Midbrain (tissue), 1 donor: ENCODE measurements at regions not wholly inside any gene's neighbourhood (a gene's known extent, or its start where the extent isn't known, plus 50 kb on each side); places are given as distances from the start of the nearest gene placed in this dataset.
"Not testable (repeated sequence)": the region's sequence is repeated elsewhere in the genome, so short reads cannot be mapped to it uniquely, and the experiment has no call there.

Source experiments
- DNase-seq: peaks from one replicate; lab custom pipeline; 2025; lab: John Stamatoyannopoulos, UW

DNA sequence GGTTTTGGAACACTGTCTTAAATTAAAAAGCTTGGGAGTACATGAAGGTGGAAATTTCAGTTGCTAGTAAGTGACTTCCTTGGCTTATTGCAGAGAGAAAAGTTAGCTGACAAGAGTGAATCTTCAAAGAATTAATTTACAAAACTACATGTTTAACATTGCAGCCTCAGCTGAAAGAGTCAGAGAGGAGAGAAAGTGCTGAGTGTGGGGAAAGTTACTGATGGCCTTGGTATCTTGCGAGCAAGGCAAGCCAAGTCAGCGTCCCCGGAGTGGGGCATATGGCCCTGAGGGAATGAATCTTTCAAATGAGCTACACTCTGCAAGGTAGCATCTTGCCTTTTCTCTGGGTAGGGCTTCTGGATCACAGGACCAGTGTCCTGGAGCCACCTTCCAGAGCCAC, 131.3 kb downstream of the LPIN1 start:
- no peak for DNase-seq

DNA sequence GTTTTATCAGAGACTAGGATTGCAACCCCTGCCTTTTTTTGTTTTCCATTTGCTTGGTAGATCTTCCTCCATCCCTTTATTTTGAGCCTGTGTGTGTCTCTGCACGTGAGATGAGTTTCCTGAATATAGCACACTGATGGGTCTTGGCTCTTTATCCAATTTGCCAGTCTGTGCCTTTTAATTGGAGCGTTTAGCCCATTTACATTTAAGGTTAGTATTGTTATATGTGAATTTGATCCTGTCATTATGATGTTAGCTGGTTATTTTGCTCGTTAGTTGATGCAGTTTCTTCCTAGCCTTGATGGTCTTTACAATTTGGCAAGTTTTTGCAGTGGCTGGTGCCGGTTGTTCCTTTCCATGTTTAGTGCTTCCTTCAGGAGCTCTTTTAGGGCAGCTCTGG, 138.8 kb downstream of the LPIN1 start:
- DNase-seq, result not testable (repeated sequence)

DNA sequence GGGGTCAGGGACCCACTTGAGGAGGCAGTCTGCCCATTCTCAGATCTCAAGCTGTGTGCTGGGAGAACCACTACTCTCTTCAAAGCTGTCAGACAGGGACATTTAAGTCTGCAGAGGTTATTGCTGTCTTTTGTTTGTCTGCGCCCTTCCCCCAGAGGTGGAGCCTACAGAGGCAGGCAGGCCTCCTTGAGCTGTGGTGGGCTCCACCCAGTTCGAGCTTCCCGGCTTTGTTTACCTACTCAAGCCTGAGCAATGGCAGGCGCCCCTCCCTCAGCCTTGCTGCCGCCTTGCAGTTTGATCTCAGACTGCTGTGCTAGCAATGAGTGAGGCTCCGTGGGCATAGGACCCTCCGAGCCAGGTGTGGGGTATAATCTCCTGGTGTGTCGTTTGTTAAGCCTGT, 140.5 kb downstream of the LPIN1 start:
- DNase-seq, result not testable (repeated sequence)

DNA sequence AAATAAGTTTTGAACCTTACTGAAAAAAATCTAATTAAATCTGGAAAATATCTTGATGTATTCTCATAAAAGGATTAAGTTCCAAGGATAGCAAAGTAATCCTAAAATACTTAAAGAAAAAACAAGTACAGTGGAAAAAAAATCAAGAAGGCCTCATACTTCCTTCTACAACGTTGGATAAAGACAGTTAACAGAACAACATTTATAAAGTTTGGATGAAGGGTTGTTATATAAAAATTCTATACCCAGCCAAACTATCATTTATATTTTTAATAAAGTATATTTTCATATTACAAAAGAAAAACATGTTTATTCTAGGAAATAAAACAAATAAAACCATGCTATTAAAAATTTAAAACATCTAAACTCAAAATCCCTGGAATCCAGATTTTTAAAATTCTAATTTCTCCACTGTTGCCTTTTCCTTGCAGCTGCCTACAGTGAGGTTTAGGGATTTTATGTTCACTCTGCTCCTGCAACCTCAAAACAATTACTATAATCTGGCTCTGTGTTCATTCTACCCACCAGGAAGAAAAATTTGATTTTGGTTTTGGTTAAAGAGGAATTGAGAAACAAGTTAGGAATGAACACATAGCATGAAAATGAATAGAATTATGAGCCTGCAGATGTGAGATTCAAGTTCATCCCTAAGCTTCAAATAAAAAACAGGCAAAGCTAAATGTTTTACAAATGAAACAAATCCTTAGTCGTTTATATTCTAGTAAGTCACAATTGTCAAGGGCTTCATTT, 142.8 kb downstream of the LPIN1 start:
- no peak for DNase-seq

DNA sequence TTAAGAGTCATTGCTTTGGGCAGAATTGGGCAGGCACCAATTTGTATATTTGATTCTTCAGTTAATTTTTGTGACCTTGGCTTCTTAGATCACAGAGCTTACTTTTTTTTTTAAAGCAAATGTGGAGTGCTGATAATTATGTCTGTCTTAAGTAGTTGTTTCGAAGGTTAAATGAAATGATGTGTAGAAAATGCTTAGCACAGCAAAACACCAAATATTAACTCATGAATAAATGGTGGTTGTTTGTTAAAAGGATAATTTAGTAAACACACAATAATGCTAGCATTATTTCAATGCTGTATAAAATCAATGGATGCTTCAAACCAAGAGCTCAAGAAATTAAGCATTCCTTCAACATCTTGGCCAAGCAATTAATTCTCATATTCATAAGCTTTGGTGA, 143.4 kb downstream of the LPIN1 start:
- no peak for DNase-seq

DNA sequence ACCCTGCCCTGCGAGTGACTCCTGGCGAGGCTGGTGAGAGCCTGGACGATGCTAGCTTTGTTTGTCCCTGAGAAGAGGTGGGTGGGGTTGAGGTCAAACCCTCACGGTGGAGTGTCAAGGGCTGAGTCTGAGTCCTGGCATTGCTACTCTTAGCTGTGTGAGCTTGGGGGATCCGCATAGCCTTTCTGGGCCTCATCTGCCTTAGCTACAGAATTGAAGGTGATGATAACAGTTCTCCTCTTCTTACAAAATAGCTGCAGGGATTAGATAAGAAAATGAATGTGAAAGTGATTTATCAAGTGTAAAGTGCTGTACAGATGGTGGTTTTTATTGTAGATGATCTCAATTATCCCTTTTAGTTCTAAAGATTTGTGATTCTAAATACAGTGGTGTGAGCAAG, 144.6 kb downstream of the LPIN1 start:
- no peak for DNase-seq

DNA sequence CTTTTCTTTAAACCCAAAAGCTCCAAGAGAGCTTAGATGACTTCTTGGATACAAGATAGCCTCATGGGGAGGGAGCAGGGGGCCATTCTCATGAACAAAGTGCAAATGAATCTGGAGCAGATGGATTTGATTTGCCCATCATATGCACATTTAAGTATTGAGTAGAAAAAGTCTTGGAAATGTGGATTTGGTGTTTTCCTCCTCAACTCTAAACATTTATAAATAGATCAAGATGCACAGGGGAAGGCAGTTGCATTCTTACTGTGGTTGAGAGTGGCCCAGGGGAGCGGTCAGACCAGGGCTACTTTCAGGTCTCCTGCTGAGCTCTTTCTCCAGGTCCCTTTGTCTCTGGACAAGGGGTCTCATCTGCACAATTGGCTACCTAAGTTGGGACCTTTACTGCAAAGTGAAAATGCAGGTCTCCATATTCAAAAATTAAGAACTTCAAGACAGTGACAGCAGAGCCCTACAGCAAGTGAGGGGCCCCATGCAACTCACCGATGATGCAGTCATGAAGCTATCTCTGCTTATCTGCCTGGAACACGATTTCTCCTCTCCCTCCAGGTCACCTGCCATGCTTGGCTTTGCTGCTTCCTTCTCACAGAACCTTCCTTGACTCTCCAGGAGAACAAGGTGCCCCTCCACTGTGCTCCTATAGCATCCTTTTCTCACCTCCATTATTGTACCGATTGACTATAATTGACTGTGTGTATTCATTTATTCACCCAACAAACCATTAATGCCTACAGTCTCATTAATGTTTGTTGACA, 145.4 kb downstream of the LPIN1 start:
- no peak for DNase-seq

DNA sequence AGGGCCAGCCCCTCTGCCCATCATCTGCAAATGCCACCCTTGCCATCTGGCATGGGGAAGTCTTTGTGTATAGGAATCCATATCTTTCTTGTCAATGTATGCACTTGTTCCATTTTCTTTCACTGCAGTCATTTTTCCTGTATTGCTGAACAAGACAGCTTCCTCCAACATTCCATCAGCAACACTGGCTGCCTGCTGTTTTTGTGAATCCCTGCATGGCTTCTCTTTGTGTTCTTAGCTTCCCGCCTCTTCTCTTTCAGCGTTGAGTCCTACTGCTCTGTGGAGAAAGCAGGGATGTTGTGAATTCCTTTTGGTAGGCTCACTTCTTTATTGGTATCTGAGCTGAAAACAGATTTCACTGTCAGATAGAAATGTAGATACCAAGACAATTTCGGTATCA, 150.0 kb downstream of the LPIN1 start:
- no peak for DNase-seq

DNA sequence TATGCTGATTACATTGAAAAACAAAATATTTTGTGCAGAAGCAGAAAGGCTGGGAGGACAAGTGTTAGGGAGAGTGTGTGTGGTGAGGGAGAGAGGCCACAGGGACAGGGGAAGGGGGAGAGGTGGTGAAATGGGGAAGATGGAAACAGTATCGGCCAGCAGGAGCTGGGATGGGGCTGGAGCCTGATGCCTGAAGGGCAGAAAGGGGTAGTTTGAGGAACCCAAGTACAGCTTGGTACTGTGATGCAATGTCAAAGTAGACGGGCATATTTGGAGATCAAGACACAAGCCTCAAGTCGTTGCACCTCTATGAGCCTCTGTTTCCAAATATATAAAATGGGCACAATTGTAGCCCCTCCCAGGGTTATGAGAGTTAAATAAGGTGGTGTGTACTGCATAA, 152.1 kb downstream of the LPIN1 start:
- no peak for DNase-seq

DNA sequence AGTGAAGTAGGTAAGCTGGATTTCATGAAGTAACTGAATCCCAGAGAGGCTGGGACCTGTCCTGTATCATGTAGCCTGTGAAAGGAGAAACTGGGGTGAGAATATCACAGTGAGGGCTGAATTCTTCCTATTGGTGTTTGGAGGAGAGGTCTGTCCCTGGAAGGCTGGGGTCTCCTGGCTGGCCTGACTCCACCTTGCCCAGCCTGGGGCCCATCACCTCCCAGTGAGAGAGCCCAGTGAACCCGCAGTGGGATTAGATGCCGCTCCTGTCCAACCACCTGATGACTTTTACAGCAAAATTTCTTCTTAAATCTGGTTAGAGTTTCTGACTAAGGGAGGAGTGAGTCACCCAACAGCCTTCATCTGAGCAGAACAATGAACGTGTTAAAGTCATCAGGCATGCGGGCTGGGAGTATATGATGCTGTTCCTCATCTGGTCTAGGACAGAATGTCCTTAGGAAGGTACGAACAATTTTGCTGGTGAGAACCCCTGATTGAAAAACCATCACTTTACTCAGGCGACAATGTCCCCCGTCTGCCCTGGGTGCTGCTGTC, 152.9 kb downstream of the LPIN1 start:
- no peak for DNase-seq

DNA sequence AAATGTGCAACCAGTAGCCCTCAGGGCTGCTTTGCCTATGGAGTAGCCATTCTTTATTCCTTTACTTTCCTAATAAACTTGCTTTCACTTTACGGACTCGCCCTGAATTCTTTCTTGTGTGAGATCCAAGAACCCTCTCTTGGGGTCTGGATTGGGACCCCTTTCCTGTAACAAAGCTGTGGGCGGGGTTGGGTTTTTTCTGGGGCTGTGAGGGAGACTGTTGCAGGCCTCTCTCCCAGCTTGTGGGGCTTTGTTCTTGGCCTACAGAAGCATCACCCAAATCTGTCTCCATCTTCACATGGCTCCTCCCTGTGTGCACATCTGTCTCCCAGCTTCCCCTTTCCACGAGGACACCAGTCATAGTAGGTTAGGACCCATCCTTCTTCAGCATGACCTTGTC, 154.5 kb downstream of the LPIN1 start:
- DNase-seq, result not testable (repeated sequence)

DNA sequence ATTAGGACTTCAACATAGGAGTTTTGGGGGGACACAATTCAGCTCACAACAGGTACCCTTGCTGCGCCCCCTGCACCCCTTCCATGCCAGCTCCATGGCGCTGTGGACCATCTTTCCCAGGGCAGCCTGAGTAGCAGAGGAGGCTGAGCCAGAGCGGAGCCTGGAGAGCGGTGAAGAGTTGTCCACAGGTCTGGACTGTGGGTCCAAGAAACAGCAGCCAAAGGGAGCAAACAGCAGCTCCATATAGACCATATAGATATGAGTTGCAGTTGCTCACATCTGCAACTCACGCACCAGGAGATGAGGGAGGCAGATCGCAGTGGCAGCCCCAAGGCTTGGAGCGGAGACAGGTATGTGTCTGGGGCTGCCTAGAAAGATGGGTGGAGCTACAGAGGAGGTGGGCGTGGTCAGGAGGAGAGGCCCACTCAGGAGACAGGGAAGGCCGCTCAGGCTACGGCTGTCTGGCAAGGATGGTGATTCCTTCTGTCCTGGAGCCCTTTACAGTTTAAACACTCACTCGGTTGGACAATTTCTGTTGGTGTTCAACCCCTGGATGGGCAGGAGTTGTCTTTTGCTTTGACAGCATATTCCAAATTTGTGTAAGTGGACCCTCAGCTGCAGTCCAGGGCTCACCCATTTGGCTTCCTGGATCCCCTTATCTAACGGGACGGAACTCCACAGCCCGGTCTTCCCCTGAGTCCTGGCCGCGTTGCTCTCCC, 155.1 kb downstream of the LPIN1 start:
- DNase-seq, result no peak

DNA sequence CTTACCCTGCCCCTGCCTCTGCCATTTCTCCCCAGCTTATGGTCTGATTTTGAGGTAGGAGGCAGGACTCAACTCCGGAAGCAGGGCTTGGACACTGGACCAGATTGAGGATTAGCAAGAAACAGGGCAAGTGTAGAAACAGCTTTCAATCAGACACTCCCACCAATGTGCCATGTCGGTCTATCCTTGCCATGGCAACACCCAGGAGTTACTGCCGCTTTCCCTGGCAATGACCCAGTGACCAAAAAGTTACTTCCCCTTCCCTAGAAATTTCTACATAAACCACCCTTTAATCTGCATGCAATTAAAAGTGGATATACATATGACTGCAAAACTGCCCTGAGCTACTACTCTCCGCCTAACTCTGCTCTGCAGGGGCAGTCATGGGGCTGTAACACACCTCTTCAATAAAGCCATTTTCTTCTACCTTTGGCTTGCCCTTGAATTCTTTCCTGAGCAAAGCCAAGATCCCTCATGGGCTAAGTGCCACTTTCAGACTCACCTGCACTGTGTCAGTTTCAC, 156.7 kb downstream of the LPIN1 start:
- no peak for DNase-seq

DNA sequence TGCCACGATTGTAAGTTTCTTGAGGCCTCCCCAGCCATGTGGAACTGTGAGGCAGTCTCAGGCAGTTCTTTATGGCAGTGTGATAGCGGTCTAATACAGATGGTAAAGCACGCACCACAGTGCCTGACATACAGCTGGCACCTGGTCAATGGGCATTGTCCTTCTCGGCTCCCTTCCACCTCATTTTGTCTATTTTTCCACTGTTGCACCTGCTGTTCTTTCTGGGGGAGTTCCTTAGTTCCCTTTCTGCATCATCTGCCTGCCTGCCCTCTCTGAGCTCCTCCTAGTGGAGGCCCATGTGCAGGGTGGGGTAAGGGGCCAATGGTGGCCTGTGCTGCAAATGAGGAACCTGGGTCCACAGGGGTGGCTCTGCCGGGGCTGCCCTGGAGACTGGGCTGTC, 157.6 kb downstream of the LPIN1 start:
- DNase-seq, result no peak

DNA sequence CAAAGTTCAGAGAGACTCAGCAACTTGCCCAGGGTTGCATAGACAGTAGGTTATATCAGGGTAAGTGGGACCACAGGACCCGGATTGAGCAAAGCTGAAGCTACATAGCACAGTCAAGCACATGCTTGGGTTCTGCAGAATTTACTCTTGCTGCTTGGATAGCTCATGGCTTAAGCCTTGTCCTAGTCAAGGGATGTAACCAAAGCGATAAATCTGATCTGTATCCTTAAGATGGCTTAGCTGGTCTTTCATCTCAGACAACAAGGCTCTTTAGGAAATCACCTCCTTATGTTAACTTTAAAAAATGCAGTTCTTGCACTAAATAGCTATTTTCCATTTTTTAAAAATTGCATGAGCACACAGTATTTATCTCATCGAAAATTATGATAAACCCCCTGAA, 158.5 kb downstream of the LPIN1 start:
- DNase-seq, result no peak

DNA sequence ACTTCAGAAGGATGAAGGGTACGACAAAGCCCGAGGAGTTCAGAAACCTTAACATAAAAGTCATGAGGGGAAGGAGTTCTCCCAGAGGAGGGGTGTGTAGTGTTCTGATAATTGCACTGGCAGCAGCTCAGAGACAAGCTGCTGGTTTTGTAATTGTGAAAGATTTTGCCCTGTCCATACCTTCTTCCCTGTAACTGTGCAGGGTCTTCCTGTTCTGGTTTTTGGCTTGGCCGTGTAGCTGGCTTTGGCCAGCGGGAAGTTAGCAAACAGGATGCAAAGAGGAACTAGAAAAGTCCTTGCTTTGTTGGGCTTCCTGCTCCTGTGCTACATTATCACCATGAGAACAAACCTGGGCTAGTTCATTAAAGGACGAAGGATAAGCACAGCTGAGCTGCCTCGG, 160.8 kb downstream of the LPIN1 start:
- DNase-seq, result no peak

DNA sequence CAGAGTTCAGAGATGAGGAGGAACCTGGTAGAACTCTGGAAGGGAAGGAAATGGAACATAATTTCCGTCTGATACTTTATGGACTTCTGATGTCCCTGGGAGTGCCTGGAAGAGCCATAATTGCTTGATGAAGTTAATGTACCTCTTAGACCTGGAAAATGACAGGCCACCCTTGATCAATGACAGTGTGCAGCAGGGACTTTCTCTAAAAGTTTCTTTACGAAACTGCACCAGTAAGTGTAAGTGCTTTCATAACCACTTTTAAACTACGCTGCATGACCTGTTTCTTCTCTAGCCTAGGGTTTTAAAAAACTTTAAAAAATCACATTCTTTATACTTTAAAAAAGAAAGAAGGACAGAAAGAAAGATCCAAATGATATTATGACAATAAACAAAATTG, 164.5 kb downstream of the LPIN1 start:
- DNase-seq, result no peak

DNA sequence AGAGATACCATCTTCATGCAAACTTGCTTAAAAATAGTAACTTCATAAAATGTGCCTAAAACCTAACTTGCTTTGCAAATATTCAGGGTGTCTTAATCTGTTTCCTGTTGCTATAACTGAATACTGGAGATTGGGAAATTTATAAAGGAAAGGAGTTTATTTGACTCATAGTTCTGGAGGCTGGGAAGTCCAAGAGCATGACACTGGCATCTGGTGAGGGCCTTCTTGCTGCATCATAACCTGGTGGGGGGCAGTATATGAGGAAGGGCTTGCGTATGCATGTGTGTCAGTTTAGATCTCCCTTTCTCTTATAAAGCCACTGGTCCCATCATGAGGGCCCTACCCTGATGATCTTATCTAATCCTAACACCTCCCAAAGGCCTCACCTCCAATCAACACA, 166.5 kb downstream of the LPIN1 start:
- no peak for DNase-seq

DNA sequence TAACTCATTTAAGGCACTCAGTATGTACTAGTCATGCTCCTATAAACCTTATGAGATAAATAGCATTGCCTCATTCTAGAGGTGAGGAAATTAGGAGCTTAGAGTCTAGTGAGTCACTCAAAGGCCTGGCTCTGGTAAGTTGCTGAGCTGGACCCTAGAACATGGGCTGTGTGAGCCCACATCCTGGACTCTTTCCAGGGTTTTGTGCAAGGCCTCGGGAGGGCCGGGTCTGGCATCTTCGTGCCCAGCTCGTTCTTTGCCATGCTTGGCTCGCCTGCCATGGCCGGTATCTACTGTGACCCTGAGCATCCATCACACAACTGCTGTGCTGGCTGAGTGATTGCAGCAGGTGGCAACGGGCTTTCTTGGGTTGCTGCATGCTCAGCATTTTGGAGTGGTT, 168.0 kb downstream of the LPIN1 start:
- DNase-seq, result no peak

DNA sequence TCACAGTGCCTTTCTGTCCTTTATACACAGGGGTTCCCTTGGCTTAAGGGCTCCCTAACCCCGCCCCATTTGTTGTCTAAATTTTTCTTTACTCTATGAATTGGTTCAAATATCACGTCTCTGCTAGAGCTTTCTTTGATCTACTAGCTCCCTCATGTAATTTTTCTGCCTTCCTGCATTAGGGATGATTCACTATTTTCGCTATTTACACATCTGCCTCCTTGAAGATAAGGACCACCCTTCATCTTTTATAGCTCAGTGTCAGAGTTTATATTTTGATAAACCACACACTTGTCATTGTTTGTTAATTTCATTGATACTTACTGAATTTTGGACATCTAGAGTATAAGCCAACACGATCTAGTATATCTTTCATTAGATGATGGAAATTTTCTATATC, 169.2 kb downstream of the LPIN1 start:
- no peak for DNase-seq

DNA sequence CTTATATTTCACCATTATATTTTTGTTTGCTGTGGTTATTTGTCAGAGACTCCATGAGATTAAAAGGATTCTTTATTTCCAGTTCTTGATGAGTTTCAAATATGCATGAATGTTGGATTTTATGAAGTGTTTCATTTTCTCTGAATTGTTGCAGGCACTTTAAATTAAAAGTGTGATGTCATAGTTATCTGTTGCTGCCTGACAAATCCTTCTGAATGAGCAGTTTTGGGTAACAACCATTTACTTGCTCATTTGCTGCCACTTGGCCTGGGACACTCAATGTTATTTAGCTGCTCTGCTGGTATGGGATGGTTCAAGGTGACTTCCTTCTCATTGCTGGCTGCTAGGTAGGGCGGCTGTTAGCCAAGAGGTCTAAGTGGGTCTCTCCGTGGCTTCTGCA, 173.5 kb downstream of the LPIN1 start:
- DNase-seq, result no peak

DNA sequence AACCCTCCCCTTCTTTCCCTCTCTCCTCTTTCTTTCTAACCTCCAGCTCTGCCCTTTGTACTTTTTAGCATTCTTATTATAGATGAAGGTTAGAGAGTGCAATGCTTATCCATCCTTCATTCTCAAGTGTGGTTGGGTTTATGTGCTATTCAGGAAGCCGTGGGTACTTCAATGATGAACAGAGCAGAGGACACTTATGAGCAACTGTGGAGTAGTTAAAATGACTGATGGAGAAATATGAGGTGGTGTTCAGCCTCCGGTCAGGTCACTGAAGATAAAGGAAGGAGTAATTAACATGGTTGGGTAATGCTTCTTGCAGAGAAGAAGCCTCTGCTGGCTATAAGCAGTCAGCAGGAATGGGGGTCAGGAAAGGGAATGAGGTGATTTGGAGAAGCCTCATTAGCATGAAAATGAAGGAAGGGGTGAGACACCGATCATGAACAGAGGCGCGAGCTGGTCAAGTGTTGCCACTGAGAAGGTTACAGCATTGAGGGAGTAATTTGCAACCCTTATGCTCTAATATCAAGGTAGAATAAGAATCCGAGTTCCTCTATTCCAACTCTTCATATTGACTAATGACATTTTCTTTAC, 174.7 kb downstream of the LPIN1 start:
- no peak for DNase-seq
